Stimulated activated CD4-positive, alpha-beta T cell treated with anti-CD3 and anti-CD28 coated beads, TNF-alpha, amount 100 ng/mL, for 48 hours (primary cell): ENCODE measurements at regions not wholly inside any gene's neighbourhood (a gene's known extent, or its start where the extent isn't known, plus 50 kb on each side); places are given as distances from the start of the nearest gene placed in this dataset.

Source experiments
- DNase-seq, 3 donors: peaks; one replicate each; pipeline ENCODE4 v3.0.0-alpha.2; 2020; ENCODE audit warnings: low read depth in 3 of 3

DNA sequence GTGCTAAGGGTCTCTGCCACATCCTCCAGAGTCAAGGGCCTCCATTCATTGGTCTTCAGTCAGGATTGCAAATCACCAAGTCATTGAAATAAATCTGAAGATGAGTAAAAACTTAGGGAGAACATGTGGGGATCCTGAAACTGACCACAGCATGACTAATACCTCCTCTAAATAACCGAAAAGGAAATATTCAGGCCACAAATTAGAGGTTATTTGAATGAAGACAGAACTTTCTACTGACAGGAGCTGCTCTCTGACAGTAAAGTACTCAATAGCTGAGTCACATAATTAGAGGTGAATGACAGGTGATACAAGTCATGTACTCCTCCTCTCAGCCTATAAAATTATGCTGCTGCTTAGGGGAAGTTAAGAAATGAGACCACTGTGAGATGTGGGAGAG is 240.2 kb upstream of the F9 start:
- DNase-seq, result no peak

DNA sequence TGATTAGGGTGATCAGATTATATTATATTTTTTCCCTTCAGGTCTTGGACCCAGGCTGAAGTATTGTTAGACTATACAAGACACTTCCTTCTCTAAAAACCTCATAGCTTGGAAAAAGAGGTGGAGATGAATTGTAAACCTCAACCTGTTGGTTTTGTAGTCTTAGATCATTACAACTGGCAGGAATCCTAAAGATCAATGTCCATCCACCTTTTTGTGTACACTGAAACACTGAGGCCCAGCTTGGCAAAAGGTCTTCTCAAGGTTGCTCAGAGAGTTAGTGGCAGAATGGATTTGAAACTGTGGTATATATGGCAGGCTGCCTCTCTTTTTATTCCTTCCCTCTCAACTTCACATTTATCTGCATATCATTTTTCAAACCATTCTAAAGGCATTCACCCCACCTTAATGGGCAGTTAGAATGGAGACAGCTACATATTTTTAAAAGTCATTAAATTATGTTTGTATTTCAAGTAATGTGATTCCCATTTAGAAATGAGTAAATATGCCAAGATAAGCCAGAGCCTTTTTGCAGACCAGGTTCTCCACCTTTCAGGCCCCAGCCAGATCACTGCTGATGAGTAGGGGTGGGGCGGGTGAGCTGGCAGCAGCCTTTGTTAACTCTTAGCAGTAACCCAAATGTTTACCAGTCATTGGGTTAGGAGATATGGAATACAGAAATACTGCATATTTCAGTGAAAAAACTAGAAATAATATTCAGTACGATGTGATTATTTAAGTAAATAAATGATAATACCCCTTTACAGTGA is 243.2 kb upstream of the F9 start:
- no peak for DNase-seq

DNA sequence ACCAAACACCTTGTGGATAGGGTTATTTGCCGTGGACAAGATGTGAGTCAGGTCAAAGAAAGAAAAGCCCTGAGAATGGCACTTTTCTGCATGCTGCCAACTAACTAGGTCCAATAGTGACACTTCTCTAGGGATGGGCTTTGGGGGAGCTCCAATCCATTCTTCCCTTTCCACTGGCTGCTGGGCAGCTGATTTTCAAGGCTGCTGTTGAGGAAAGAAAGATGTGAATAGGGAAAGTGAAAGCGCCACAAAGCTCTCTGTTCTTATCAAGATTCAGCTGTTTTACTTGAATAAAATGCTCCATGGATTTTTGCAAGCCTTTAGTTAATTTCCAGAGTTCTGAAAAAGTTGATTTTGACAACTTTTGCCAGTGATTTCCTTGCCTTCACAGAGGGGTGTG is 244.2 kb upstream of the F9 start:
- no peak for DNase-seq

- no peak for DNase-seq
Measured at GRCh38 chrX:139267851-139268250, 262.7 kb upstream of the F9 start.

DNA sequence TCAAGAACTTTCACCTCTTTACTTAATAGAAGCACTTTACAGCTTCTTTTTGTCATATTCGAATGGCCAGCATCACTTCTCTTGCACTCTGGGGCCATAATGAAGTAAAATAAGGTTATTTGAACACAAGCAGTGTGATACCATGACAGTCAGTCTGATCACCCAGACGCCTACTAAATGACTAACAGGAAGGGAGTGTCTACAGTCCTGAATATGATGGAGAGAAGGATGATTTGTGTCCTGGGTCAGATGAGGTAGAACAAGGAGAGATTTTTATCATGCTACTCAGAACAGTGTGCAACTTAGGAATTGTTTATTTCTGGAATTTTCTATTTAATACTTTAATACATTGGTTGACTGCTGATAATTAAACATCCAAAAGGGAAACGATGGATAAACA is 284.2 kb upstream of the F9 start:
- no peak for DNase-seq

- DNase-seq, result no peak
Measured at GRCh38 chrX:139237141-139237540, 293.4 kb upstream of the F9 start.

DNA sequence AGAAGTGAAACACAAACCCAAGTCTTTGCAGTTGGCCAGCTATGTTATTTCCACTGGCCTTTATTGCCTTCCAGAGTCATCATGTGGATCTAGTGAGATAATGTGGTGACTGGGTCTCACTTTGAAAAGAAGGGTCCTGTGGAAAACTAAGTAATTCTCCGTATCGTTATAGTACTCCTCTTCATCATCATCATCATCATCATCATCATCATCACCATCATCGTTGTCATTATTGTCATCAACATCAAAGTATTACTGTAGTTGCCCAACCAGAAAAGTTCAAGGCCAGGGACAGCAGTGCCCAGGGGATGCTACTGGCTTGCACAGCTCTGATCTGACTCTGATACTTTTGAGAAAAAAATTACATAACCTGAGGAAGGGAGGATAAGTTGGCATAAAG is 295.6 kb upstream of the F9 start:
- no peak for DNase-seq

DNA sequence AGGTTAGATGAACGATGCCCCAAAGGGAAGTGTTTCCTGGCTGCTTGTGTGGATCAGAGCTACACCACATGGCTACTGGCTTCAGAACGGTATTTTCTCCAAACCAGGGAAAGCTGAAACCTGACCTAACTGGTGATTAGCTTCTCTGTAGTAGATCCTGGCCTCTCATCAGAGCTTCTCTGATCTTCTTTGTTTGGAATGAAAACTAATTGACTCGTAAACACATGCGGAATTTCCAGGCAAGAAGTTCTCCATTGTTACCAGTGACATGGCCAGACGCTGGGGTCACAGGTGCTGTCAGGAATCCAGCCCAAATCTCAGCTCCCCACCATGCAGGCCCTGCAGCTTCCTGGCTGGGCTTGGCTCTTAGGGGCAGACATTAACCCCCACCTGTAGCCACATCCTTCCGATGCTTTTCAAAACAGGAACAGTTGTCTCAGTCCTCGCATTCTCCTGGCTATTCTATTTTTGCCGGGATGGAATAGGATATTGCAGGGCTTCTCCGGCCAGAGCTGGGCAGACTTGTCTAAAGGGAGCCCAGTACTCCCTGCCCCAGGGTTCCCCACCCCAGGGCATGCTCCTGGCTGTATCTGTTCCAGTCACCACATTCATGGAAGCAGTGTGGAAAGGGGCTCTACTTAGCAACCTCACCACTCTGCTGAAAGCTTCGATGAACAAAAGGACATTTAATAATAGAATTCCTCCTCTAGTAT is 305.4 kb upstream of the F9 start:
- no peak for DNase-seq

- DNase-seq, result no peak
Measured at GRCh38 chrX:139222511-139223200, 307.9 kb upstream of the F9 start.

DNA sequence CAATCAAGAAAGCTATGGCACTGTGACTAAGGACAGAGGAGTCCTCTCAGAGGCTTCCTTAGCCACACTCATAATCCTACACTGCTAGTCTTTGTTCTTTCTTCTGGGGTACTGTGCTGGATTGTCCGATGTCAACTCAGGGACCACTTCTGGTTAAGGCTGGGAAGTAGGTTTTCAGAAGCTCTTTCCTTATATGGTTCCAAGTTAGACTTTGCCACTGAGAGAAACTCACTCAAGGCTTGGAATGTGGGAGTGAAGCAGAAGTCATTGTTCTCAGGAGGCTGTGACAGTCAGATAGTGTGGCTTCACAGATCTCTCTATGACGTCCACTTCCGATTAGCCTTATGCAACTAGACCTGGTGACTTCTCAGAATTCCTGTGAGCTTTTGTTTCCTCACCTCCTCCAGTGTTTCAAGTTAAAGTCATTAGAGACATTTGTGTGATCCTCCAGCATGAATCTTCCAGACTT is 317.3 kb upstream of the F9 start:
- no peak for DNase-seq

DNA sequence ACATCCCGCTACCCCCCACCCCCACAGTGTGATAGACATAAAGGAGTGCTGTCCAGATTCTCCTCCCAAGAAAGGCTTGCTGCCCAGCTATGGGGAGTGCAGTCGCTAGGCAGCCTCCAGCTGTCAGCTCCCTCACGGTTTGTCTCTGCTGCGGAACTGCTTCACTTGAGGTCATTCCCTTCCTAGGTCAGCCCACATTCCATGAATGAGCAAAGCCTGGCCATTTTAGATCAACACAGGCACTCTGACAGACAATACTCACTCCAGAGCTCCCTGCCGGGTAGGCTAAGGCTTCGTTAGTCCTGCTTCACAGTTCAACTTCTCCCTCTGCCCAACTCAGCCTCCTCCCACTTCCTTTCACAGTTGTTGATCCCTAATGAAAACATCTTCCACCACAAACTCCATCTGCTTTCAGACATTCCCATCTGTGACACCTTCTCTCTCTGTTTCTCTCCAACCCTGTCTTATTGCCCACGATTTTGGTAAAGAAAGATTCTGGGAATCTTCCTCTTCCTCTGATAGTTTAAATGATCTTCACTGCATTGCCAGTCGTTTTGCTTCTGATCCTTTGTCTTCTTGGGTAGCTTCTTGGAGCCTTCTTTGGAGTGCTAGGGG is 318.9 kb upstream of the F9 start:
- no peak for DNase-seq

- DNase-seq, result no peak
Measured at GRCh38 chrX:139209342-139209741, 321.2 kb upstream of the F9 start.

DNA sequence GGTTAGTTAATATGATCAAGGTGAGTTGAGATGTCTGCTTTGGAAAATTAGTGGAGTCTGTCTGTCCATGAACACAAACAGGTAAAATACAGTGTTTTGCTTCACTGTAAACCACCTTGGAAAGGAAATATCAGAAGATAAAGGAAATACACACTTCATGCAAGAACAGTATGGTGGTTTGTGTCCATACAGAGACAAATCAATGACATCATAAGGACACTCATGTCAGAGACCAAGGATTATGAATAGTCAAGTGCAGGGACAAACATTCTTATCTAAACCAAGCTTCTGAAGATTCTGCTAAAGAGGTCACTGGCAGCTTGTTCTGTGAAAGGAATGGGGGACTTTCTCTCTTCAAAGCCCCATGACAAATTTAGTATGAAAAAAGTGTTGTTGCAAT is 322.9 kb upstream of the F9 start:
- no peak for DNase-seq

DNA sequence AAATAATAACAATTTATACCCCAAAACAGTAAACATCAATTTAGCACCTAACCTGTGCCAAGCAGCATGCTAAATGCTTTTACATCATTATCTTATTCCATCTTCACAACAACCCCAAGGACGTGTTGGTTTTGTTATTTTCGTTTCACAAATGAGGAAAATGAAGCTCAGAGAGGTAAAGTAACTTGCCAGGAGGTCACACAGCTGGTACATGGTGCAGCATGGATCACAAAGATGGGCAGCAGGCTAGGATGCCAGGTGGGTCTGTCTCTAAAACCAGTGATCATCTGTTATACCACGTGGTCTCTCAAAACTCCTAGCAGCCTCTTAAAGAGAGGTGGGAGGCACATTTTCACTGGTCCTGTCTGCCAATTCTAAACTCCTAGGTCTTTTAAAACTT is 323.6 kb upstream of the F9 start:
- no peak for DNase-seq

- DNase-seq, result no peak
Measured at GRCh38 chrX:139204898-139205667, 325.5 kb upstream of the F9 start.

DNA sequence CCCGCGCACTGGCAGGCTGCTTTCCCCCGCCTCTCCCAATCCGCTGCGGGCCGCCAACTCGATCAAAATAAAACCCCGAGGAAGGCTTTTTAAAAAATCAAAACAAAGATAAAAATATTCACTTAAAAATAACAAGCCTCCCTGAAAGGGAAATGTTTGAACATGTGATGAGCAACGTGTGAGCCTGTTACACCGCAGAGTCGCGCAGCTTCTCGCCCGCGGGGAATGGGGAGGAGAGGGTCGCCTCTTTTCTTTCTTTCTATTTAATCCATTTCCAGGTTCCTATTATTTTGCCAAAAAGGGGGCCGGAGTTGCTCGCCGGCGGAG is 326.0 kb upstream of the F9 start:
- no peak for DNase-seq

DNA sequence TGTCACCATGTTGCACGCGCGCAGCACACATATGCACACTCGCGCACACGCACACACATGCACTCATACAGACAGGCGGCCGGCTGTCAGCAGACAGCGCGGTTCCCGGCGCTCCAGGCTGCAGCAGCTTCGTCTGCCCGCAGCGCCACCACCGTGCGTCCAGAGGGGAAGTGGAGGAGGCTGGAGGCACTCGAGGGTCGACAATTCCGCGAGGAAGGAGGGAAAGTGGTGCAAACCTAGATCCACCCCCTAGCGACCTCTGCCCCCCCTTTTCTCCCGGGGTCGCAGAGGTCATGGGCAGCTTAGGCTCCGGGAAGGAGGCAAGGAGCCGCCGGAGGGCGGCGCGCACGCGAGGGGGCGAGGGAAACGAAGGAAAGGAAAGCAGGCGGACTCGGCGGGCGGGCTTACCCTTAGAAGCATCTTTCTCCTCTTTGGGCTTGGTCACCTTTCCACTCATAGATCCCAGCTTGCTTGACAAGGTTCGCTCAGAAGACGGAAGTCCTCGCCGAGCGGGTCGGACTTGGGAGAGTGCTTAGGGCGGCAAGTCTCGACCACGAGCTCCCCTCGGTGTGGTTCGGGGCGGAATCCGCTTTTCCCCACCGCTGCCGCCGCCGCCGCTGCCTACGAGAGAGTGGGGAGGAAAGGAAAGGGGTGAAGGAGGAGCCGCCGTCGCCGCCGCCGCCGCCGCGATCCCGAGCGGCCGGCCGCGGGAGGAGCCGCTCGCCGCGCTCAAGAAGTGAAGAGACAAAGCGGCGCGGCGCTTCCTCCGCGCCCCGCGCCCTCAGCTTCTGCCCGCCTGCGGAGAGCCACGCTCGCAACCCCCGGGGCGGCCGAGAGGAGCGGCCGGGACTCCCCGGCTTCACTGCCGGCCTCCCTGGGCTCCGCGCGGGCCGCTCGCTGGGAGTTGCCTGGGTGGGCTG is 326.6 kb upstream of the F9 start:
- DNase-seq, result no peak

DNA sequence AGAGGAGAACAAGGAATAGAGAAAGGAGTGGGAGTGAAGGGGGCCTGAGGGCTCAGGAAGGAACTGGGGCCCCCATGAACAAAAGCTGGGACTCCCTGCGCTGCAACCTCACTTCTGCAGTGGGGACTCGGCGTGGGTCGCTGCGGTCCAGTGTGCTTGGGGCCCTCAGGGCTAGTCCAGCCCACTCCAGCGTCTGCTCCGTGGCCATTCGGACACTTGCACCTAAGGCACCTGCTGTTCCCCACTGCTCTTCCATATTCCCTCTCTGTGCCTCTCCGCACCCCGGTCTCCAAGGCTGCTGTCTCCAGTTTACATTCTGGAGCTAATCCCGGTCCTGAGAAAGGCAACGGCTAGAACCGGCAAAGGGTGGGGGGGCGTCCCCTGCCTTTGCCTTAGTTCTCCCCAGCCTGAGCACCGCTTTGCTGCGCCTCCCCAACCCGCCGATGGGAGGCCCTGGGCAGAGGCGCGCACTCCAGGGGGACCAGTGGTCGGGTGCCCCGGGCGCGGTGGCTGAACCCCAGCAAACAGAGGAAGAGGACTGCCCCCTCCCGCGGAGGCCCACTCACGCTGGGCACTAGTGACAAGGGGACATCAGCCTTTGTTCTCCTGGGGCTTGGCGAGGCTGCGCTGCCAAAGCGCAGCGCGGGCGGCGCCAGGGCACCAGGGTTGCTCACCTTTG is 327.7 kb upstream of the F9 start:
- no peak for DNase-seq

GRCh38 chrX:139201924-139202323 is 328.6 kb upstream of the F9 start:
- DNase-seq, result no peak

- no peak for DNase-seq
Measured at GRCh38 chrX:139200793-139201192, 329.7 kb upstream of the F9 start.
